Common myeloid progenitor, CD34-positive (primary cell): ENCODE measurements at regions not wholly inside any gene's neighbourhood (a gene's known extent, or its start where the extent isn't known, plus 50 kb on each side); places are given as distances from the start of the nearest gene placed in this dataset.
"Not testable (repeated sequence)": the region's sequence is repeated elsewhere in the genome, so short reads cannot be mapped to it uniquely, and the experiment has no call there.

Source experiments
- CTCF ChIA-PET: fragments of 350-600 bp; sonication (Branson Sonifier 250); formaldehyde crosslinking; loops from one replicate; lab custom pipeline; 2021; ENCODE audit warnings: antibody characterized with exemption; lab: Charles Lee
- POLR2A ChIA-PET: fragments of 350-600 bp; sonication (Branson Sonifier 250); formaldehyde crosslinking; loops from one replicate; lab custom pipeline; 2021; ENCODE audit warnings: antibody characterized with exemption; lab: Charles Lee
- DNase-seq, 3 donors: peaks; one replicate each; pipeline versions ENCODE4 v3.0.0 to v3.0.0-alpha.2; 2013
- H3K27ac ChIP-seq, 2 experiments: 1 replicate in 1 of 2; 2 replicates in 1 of 2; pipeline ENCODE4 v1.7.0; 2013; ENCODE audit warnings: inconsistent platforms in 2 of 2, low read length in 2 of 2, mild to moderate bottlenecking in 2 of 2, low read depth in 1 of 2, moderate library complexity in 1 of 2; ENCODE audit not compliant: severe bottlenecking in 2 of 2, insufficient read depth in 1 of 2, poor library complexity in 1 of 2
- H3K27me3 ChIP-seq, 5 experiments: replicated peaks in 2 of 5; 1 replicate in 3 of 5; 2 replicates in 2 of 5; pipeline versions ENCODE4 v1.6.1 to v1.7.0; 2013; ENCODE audit warnings: low read length in 4 of 5, mild to moderate bottlenecking in 2 of 5, moderate library complexity in 2 of 5, inconsistent platforms in 1 of 5; ENCODE audit not compliant: insufficient read depth in 5 of 5, control insufficient read depth in 4 of 5
- H3K36me3 ChIP-seq, 4 experiments: 1 replicate in 2 of 4; 2 replicates in 2 of 4; pipeline versions ENCODE4 v1.6.1 to v1.7.0; 2013; ENCODE audit warnings: low read length in 3 of 4, control low read depth in 1 of 4, mild to moderate bottlenecking in 1 of 4; ENCODE audit not compliant: control insufficient read depth in 4 of 4, insufficient read depth in 4 of 4
- H3K4me1 ChIP-seq, 4 experiments: 1 replicate in 3 of 4; 2 replicates in 1 of 4; pipeline versions ENCODE4 v1.6.1 to v1.7.1; 2013; ENCODE audit warnings: low read length in 3 of 4, mild to moderate bottlenecking in 3 of 4, control low read depth in 1 of 4, inconsistent platforms in 1 of 4, moderate library complexity in 1 of 4; ENCODE audit not compliant: control insufficient read depth in 4 of 4, insufficient read depth in 4 of 4; ENCODE audit errors: control extremely low read depth in 1 of 4
- H3K4me3 ChIP-seq, 7 experiments: 1 replicate in 4 of 7; 2 replicates in 3 of 7; pipeline versions ENCODE4 v1.5.1 to v1.7.0; 2013; ENCODE audit warnings: mild to moderate bottlenecking in 7 of 7, low read length in 6 of 7, moderate library complexity in 6 of 7, inconsistent platforms in 2 of 7, low read depth in 2 of 7, control low read depth in 1 of 7; ENCODE audit not compliant: insufficient read depth in 4 of 7, control insufficient read depth in 1 of 7; ENCODE audit errors: extremely low read depth in 1 of 7
- H3K9me3 ChIP-seq, 5 experiments: 1 replicate in 4 of 5; 2 replicates in 1 of 5; pipeline versions ENCODE4 v1.6.1 to v1.7.1; 2013; ENCODE audit warnings: low read length in 4 of 5, mild to moderate bottlenecking in 2 of 5, inconsistent platforms in 1 of 5, low read depth in 1 of 5, moderate library complexity in 1 of 5; ENCODE audit not compliant: control insufficient read depth in 4 of 5, insufficient read depth in 2 of 5; ENCODE audit errors: control extremely low read depth in 1 of 5
- WGBS: methylation state at CpG from one replicate; pipeline ENCODE4 v1.1.5; 2013; ENCODE audit not compliant: insufficient coverage; 5-methylcytosine and 5-hydroxymethylcytosine counted together

GRCh38 chr5:63760965-63761364 is 201.3 kb downstream of the HTR1A start:
- Histone ChIP-seq H3K9me3 (no peaks in the 10 kb centered on the region), H3K27me3 (no peaks in the 10 kb centered on the region), H3K4me3 (no peak overlapping the region), H3K36me3 (no peaks in the 10 kb centered on the region), H3K4me1 (no peaks in the 10 kb centered on the region), H3K27ac (no peak overlapping the region)
- CTCF ChIA-PET, result no interaction called here
- no peak for DNase-seq
- 96% methylated on average over 3 of the region's 5 CpGs for WGBS
- POLR2A ChIA-PET, result no interaction called here

GRCh38 chr5:63743096-63743798 is 219.0 kb downstream of the HTR1A start:
- DNase-seq, result no peak
- no peaks in the 10 kb centered on the region for H3K4me1 ChIP-seq
- WGBS, result 83% methylated on average over 1 of the region's 1 CpG
- H3K4me3 ChIP-seq, result no peak overlapping the region
- no peaks in the 10 kb centered on the region for H3K27me3 ChIP-seq
- no peaks in the 10 kb centered on the region for H3K36me3 ChIP-seq
- ChIA-PET POLR2A (no interaction called here), CTCF (no interaction called here)
- peaks cover 0 to 3% (median 0%) of the 10 kb centered on the region in 5 experiments for H3K9me3 ChIP-seq
- no peak overlapping the region for H3K27ac ChIP-seq

GRCh38 chr5:63732880-63733279 is 229.4 kb downstream of the HTR1A start:
- H3K36me3 ChIP-seq, H3K9me3 ChIP-seq, DNase-seq, POLR2A ChIA-PET, CTCF ChIA-PET, H3K27ac ChIP-seq, H3K4me3 ChIP-seq, H3K4me1 ChIP-seq, H3K27me3 ChIP-seq: not testable (repeated sequence)
- WGBS, result 100% methylated on average over 1 of the region's 5 CpGs

GRCh38 chr5:63727583-63727982 is 234.7 kb downstream of the HTR1A start:
- no peak overlapping the region for H3K27ac ChIP-seq
- H3K27me3 ChIP-seq, result no peaks in the 10 kb centered on the region
- ChIA-PET CTCF (no interaction called here), POLR2A (no interaction called here)
- peaks cover 0 to 7% (median 0%) of the 10 kb centered on the region in 4 experiments for H3K4me1 ChIP-seq
- no peaks in the 10 kb centered on the region for H3K9me3 ChIP-seq
- WGBS, result 100% methylated on average over 1 of the region's 1 CpG
- no peak overlapping the region for H3K4me3 ChIP-seq
- peak in 1 of 3 donors; percentile 17 for DNase-seq
- H3K36me3 ChIP-seq, result no peaks in the 10 kb centered on the region

- ChIA-PET CTCF (no interaction called here), POLR2A (no interaction called here)
- Histone ChIP-seq H3K27ac (no peak overlapping the region), H3K4me3 (no peak overlapping the region), H3K27me3 (no peaks in the 10 kb centered on the region), H3K36me3 (no peaks in the 10 kb centered on the region), H3K9me3 (no peaks in the 10 kb centered on the region), H3K4me1 (peaks cover 0 to 7% (median 0%) of the 10 kb centered on the region in 4 experiments)
- 0% methylated on average over 1 of the region's 2 CpGs for WGBS
- peak in 1 of 3 donors; percentile 58 for DNase-seq
Observed at GRCh38 chr5:63726496-63726895, 235.7 kb downstream of the HTR1A start.

- no peaks in the 10 kb centered on the region for H3K9me3 ChIP-seq
- CTCF ChIA-PET, result no interaction called here
- H3K27ac ChIP-seq, result no peak overlapping the region
- H3K36me3 ChIP-seq, result no peaks in the 10 kb centered on the region
- no peak for DNase-seq
- POLR2A ChIA-PET, result no interaction called here
- H3K4me3 ChIP-seq, result no peak overlapping the region
- no CpG with 5 or more reads among the region's 1 CpG for WGBS
- no peaks in the 10 kb centered on the region for H3K27me3 ChIP-seq
- H3K4me1 ChIP-seq, result peaks cover 0 to 13% (median 0%) of the 10 kb centered on the region in 4 experiments
Observed at GRCh38 chr5:63719147-63719546, 243.1 kb downstream of the HTR1A start.

- CTCF ChIA-PET, result no interaction called here
- no CpG with 5 or more reads among the region's 1 CpG for WGBS
Observed at GRCh38 chr5:63700241-63700640, 262.0 kb downstream of the HTR1A start.

More at GRCh38 chr5:63700241-63700640, 262.0 kb downstream of the HTR1A start:
- H3K27ac ChIP-seq, result no peak overlapping the region
- no peak for DNase-seq
- H3K4me1 ChIP-seq, result no peaks in the 10 kb centered on the region
- H3K9me3 ChIP-seq, result no peaks in the 10 kb centered on the region
- H3K36me3 ChIP-seq, result no peaks in the 10 kb centered on the region
- POLR2A ChIA-PET, result no interaction called here
- H3K27me3 ChIP-seq, result no peaks in the 10 kb centered on the region
- H3K4me3 ChIP-seq, result no peak overlapping the region
